ENCODE measurements at regions not wholly inside any gene's neighbourhood (a gene's known extent, or its start where the extent isn't known, plus 50 kb on each side); places are given as distances from the start of the nearest gene placed in this dataset.

- Histone ChIP-seq H3K4me3 (no peak overlapping the region), H3K9me3 (replicated peaks in 1 of 3) (no peaks in the 10 kb centered on the region), H3K4me1 (replicated peaks in 1 of 2) (no peaks in the 10 kb centered on the region), H3K27ac (no peak overlapping the region), H3K27me3 (no peaks in the 10 kb centered on the region), H3K36me3 (replicated peaks in 1 of 2) (no peaks in the 10 kb centered on the region)
- no peak for DNase-seq
- intact Hi-C loops (cut with DNase I), result no loop called here
- TF ChIP-seq POLR2A (IDR thresholded peaks at IDR 0.05) (no peak), CTCF (IDR thresholded peaks at IDR 0.05) (no peak)
- WGBS, 4 donors, result 54 to 83% (median 74%) methylated on average over 6 to 11 of the region's 11 CpGs
Observed at GRCh38 chr11:134486106-134486505, 74.1 kb upstream of the B3GAT1 start.

GRCh38 chr11:134485316-134485715 lies 73.3 kb upstream of the B3GAT1 start:
- intact Hi-C loops (cut with DNase I), result no loop called here
- no peak overlapping the region for H3K4me3 ChIP-seq
- H3K36me3 ChIP-seq (replicated peaks in 1 of 2), result no peaks in the 10 kb centered on the region
- no peak overlapping the region for H3K27ac ChIP-seq
- DNase-seq, result no peak
- H3K9me3 ChIP-seq (replicated peaks in 1 of 3), result no peaks in the 10 kb centered on the region
- no peaks in the 10 kb centered on the region for H3K4me1 ChIP-seq (replicated peaks in 1 of 2)
- 64 to 76% (median 68%) methylated on average over 5 of the region's 5 CpGs for WGBS, 4 donors
- no peaks in the 10 kb centered on the region for H3K27me3 ChIP-seq
- TF ChIP-seq POLR2A (IDR thresholded peaks at IDR 0.05), result no peak
- no peak for TF ChIP-seq CTCF (IDR thresholded peaks at IDR 0.05)

- peak in 1 of 7 donors; percentile 31 for DNase-seq
- Histone ChIP-seq H3K27me3 (no peaks in the 10 kb centered on the region), H3K4me1 (replicated peaks in 1 of 2) (no peaks in the 10 kb centered on the region), H3K27ac (no peak overlapping the region), H3K9me3 (replicated peaks in 1 of 3) (no peaks in the 10 kb centered on the region), H3K36me3 (replicated peaks in 1 of 2) (no peaks in the 10 kb centered on the region), H3K4me3 (no peak overlapping the region)
- intact Hi-C loops (cut with DNase I), result no loop called here
- no peak for TF ChIP-seq CTCF (IDR thresholded peaks at IDR 0.05)
- TF ChIP-seq POLR2A (IDR thresholded peaks at IDR 0.05), result no peak
- WGBS, 4 donors, result 58 to 73% (median 66%) methylated on average over 4 of the region's 4 CpGs
Observed at GRCh38 chr11:134483857-134484256, 71.8 kb upstream of the B3GAT1 start.

- Histone ChIP-seq H3K4me3 (no peak overlapping the region), H3K9me3 (replicated peaks in 1 of 3) (no peaks in the 10 kb centered on the region), H3K27ac (no peak overlapping the region), H3K36me3 (replicated peaks in 1 of 2) (no peaks in the 10 kb centered on the region), H3K27me3 (no peaks in the 10 kb centered on the region), H3K4me1 (replicated peaks in 1 of 2) (no peaks in the 10 kb centered on the region)
- 82 to 92% (median 85%) methylated on average over 7 to 14 of the region's 14 CpGs for WGBS, 4 donors
- intact Hi-C loops (cut with DNase I), result no loop called here
- no peak for TF ChIP-seq POLR2A (IDR thresholded peaks at IDR 0.05)
- TF ChIP-seq CTCF (IDR thresholded peaks at IDR 0.05), result no peak
- DNase-seq, result peak in 1 of 7 donors; percentile 39
Observed at GRCh38 chr11:134483291-134483690, 71.2 kb upstream of the B3GAT1 start.

Measured in adrenal gland (tissue), 9 donors.